ENCODE measurements at regions not wholly inside any gene's neighbourhood (a gene's known extent, or its start where the extent isn't known, plus 50 kb on each side); places are given as distances from the start of the nearest gene placed in this dataset.

GRCh38 chr16:35686595-35686994 is 2227.2 kb downstream of the TP53TG3F start:
- TF ChIP-seq CTCF (IDR thresholded peaks at IDR 0.05) (no peak), USF1 (CRISPR knock-in tag; IDR thresholded peaks at IDR 0.05) (no peak), USF2 (CRISPR knock-in tag; IDR thresholded peaks at IDR 0.05) (no peak), MAX (CRISPR knock-in tag; IDR thresholded peaks at IDR 0.05) (no peak), ATF2 (CRISPR knock-in tag; IDR thresholded peaks at IDR 0.05; ENCODE audit: borderline replicate concordance, low read depth) (no peak), E2F4 (CRISPR knock-in tag; IDR thresholded peaks at IDR 0.05; ENCODE audit: borderline replicate concordance, low read depth) (no peak), ELF4 (CRISPR knock-in tag; IDR thresholded peaks at IDR 0.05; ENCODE audit: low read depth) (no peak), FOXJ3 (CRISPR knock-in tag; IDR thresholded peaks at IDR 0.05; ENCODE audit: borderline replicate concordance) (no peak), FOXK1 (CRISPR knock-in tag; IDR thresholded peaks at IDR 0.05) (no peak), ZNF281 (CRISPR knock-in tag; IDR thresholded peaks at IDR 0.05) (no peak), ATF1 (CRISPR knock-in tag; IDR thresholded peaks at IDR 0.05) (no peak), ESRRA (CRISPR knock-in tag; IDR thresholded peaks at IDR 0.05; ENCODE audit: borderline replicate concordance) (no peak), JAZF1 (CRISPR knock-in tag; IDR thresholded peaks at IDR 0.05) (no peak), TCF7 (CRISPR knock-in tag; IDR thresholded peaks at IDR 0.05; ENCODE audit: low read depth) (no peak)

Data from WTC11 (cell line).